ENCODE measurements at regions not wholly inside any gene's neighbourhood (a gene's known extent, or its start where the extent isn't known, plus 50 kb on each side); places are given as distances from the start of the nearest gene placed in this dataset.

- Histone ChIP-seq H4K20me1 (ENCODE audit: insufficient read depth) (no peaks in the 10 kb centered on the region), H3K4me3 (no peak overlapping the region), H3K4me1 (replicated peaks; ENCODE audit: insufficient read depth) (no peaks in the 10 kb centered on the region), H3K9me2 (ENCODE audit: insufficient read depth) (no peaks in the 10 kb centered on the region), H2AFZ (no peak overlapping the region), H3K4me2 (no peak overlapping the region), H3K27ac (no peak overlapping the region), H3K27me3 (ENCODE audit: insufficient read depth, low read depth) (no peaks in the 10 kb centered on the region), H3F3A (ENCODE audit: insufficient read depth, low read depth) (no peaks in the 10 kb centered on the region), H3K36me3 (ENCODE audit: low read depth) (no peaks in the 10 kb centered on the region), H3K9me3 (ENCODE audit: insufficient read depth, low read depth) (no peaks in the 10 kb centered on the region), H3K79me2 (ENCODE audit: low read depth) (no peaks in the 10 kb centered on the region)
- DNase-seq, result no peak
- intact Hi-C loops (cut with micrococcal nuclease; ENCODE audit: unreplicated experiment), result no loop called here
- ChIA-PET POLR2A (ENCODE audit: unreplicated experiment) (no interaction called here), CTCF (no interaction called here)
- TF ChIP-seq EZH2 (IDR thresholded peaks at IDR 0.05; ENCODE audit: low read depth) (no peak), CTCF (conservative IDR thresholded peaks at IDR 0.05) (no peak)
- BruUV-seq (replicated peaks), result no TSS peak
These were observed 127.2 kb upstream of the SLIT2 start for GRCh38 chr4:20124317-20125026.

- POLR2A ChIA-PET (ENCODE audit: unreplicated experiment), result no interaction called here
- Histone ChIP-seq H3K4me2 (no peak overlapping the region), H3K4me3 (no peak overlapping the region), H3K79me2 (ENCODE audit: low read depth) (no peaks in the 10 kb centered on the region), H3K36me3 (ENCODE audit: low read depth) (no peaks in the 10 kb centered on the region), H3F3A (ENCODE audit: insufficient read depth, low read depth) (no peaks in the 10 kb centered on the region), H3K27ac (no peak overlapping the region), H3K9me2 (ENCODE audit: insufficient read depth) (no peaks in the 10 kb centered on the region), H4K20me1 (ENCODE audit: insufficient read depth) (no peaks in the 10 kb centered on the region), H3K9me3 (ENCODE audit: insufficient read depth, low read depth) (no peaks in the 10 kb centered on the region), H2AFZ (no peak overlapping the region), H3K27me3 (ENCODE audit: insufficient read depth, low read depth) (no peaks in the 10 kb centered on the region), H3K4me1 (replicated peaks; ENCODE audit: insufficient read depth) (no peaks in the 10 kb centered on the region)
- TF ChIP-seq CTCF (conservative IDR thresholded peaks at IDR 0.05), result no peak
- no peak for TF ChIP-seq EZH2 (IDR thresholded peaks at IDR 0.05; ENCODE audit: low read depth)
- intact Hi-C loops (cut with micrococcal nuclease; ENCODE audit: unreplicated experiment), result no loop called here
- CTCF ChIA-PET, result no interaction called here
- DNase-seq, result no peak
- BruUV-seq (replicated peaks), result no TSS peak
These were observed 129.3 kb upstream of the SLIT2 start for GRCh38 chr4:20122198-20122988.

- no peak for TF ChIP-seq CTCF (conservative IDR thresholded peaks at IDR 0.05)
- CTCF ChIA-PET, result no interaction called here
- POLR2A ChIA-PET (ENCODE audit: unreplicated experiment), result no interaction called here
These were observed 132.6 kb upstream of the SLIT2 start for GRCh38 chr4:20119141-20119540.

More at GRCh38 chr4:20119141-20119540, 132.6 kb upstream of the SLIT2 start:
- DNase-seq, result no peak
- H2AFZ ChIP-seq, result no peak overlapping the region
- no peaks in the 10 kb centered on the region for H4K20me1 ChIP-seq (ENCODE audit: insufficient read depth)
- H3K9me3 ChIP-seq (ENCODE audit: insufficient read depth, low read depth), result no peaks in the 10 kb centered on the region
- H3K9me2 ChIP-seq (ENCODE audit: insufficient read depth), result no peaks in the 10 kb centered on the region
- H3K79me2 ChIP-seq (ENCODE audit: low read depth), result no peaks in the 10 kb centered on the region
- H3K36me3 ChIP-seq (ENCODE audit: low read depth), result no peaks in the 10 kb centered on the region
- BruUV-seq (replicated peaks), result no TSS peak
- no peak overlapping the region for H3K27ac ChIP-seq
- no peaks in the 10 kb centered on the region for H3K4me1 ChIP-seq (replicated peaks; ENCODE audit: insufficient read depth)
- no peaks in the 10 kb centered on the region for H3K27me3 ChIP-seq (ENCODE audit: insufficient read depth, low read depth)
- intact Hi-C loops (cut with micrococcal nuclease; ENCODE audit: unreplicated experiment), result no loop called here
- H3K4me2 ChIP-seq, result no peak overlapping the region
- H3K4me3 ChIP-seq, result no peak overlapping the region
- H3F3A ChIP-seq (ENCODE audit: insufficient read depth, low read depth), result no peaks in the 10 kb centered on the region

Measured in PC-9 (cell line).